Transverse colon (tissue), 3 donors: ENCODE measurements at regions not wholly inside any gene's neighbourhood (a gene's known extent, or its start where the extent isn't known, plus 50 kb on each side); places are given as distances from the start of the nearest gene placed in this dataset.

Experiments used
- CTCF ChIP-seq, 5 experiments: fragments of 200-600 bp in 3 of 5; fragments of 450-650 bp in 2 of 5; sonication (generic) in 3 of 5; IDR thresholded peaks; 1 replicate in 2 of 5; 2 replicates in 3 of 5; pipeline ENCODE4 v1.5.1; 2016 to 2017; ENCODE audit warnings: antibody characterized with exemption in 5 of 5, inconsistent platforms in 3 of 5, mild to moderate bottlenecking in 2 of 5, moderate library complexity in 1 of 5
- POLR2A ChIP-seq: fragments of 450-650 bp; IDR thresholded peaks from one replicate; pipeline ENCODE4 v1.6.1; 2016; ENCODE audit warnings: antibody characterized with exemption, mild to moderate bottlenecking, moderate library complexity

- no peak for TF ChIP-seq CTCF (IDR thresholded peaks at IDR 0.05)
- TF ChIP-seq POLR2A, result no peak
These were observed 407.9 kb downstream of the SOX9 start for GRCh38 chr17:72528683-72529082.
